WI38 (cell line): ENCODE measurements at regions not wholly inside any gene's neighbourhood (a gene's known extent, or its start where the extent isn't known, plus 50 kb on each side); places are given as distances from the start of the nearest gene placed in this dataset.
"Not testable (repeated sequence)": the region's sequence is repeated elsewhere in the genome, so short reads cannot be mapped to it uniquely, and the experiment has no call there.

Experiments used
- H3K4me3 ChIP-seq: 2 replicates; pipeline ENCODE4 v1.5.1; 2011; ENCODE audit warnings: low read depth, mild to moderate bottlenecking, control low read depth, low read length
- CTCF ChIP-seq: IDR thresholded peaks from 2 replicates; pipeline ENCODE4 v1.5.1; 2012; ENCODE audit warnings: low read depth, mild to moderate bottlenecking, control low read depth, low read length

- H3K4me3 ChIP-seq, result no peak overlapping the region
- TF ChIP-seq CTCF, result no peak
These were observed 245.6 kb upstream of the RAI14 start for GRCh38 chr5:34410411-34411139.

- no peak for TF ChIP-seq CTCF
- H3K4me3 ChIP-seq, result no peak overlapping the region
These were observed 244.4 kb upstream of the RAI14 start for GRCh38 chr5:34411470-34412346.

GRCh38 chr5:34412736-34413135, 243.4 kb upstream of the RAI14 start:
- TF ChIP-seq CTCF, result no peak
- H3K4me3 ChIP-seq, result no peak overlapping the region

- H3K4me3 ChIP-seq, result no peak overlapping the region
- TF ChIP-seq CTCF, result no peak
These were observed 240.4 kb upstream of the RAI14 start for GRCh38 chr5:34415559-34416198.

DNA sequence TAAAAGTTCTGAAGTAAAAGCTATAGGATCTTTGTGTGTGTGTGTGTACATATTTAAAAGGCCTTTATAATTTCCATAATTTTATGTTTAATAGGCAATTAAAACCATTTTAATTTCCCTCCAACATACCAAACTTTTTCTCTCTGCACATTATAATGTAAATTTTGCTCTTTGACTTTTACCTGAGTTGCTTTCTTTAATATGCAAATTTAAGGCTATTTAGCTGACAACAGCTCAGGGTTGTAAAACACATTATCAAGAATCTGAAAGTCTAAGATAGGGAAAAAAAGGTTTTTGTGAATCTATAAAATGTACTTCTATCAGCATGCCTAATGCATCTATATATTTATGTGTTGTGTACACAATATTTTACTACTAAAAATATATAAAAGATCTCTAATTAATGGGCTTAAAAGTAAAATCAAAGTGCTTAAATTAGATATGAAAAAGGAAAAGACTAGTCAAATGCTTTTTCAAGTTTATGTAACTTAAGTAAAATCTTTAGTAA, 239.6 kb upstream of the RAI14 start:
- TF ChIP-seq CTCF, result no peak
- no peak overlapping the region for H3K4me3 ChIP-seq

DNA sequence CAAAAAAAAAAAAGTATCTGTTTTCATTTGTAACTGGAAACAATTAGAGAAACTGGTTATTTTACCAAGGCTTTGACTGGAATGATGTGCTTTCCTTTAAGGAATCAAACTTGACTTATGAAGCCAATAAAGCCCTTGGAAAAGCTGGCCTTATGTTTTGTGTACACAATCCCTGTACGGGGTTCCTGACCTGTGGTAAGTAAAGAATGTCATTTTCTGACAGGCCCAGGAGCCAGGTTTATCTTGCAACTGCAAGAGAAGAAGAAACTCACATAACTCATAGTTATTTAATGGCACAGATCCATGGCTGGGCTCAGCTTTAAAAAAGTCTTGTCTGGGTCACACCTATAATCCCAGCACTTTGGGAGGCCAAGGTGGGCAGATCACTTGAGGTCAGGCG, 235.9 kb upstream of the RAI14 start:
- H3K4me3 ChIP-seq, result not testable (repeated sequence)

DNA sequence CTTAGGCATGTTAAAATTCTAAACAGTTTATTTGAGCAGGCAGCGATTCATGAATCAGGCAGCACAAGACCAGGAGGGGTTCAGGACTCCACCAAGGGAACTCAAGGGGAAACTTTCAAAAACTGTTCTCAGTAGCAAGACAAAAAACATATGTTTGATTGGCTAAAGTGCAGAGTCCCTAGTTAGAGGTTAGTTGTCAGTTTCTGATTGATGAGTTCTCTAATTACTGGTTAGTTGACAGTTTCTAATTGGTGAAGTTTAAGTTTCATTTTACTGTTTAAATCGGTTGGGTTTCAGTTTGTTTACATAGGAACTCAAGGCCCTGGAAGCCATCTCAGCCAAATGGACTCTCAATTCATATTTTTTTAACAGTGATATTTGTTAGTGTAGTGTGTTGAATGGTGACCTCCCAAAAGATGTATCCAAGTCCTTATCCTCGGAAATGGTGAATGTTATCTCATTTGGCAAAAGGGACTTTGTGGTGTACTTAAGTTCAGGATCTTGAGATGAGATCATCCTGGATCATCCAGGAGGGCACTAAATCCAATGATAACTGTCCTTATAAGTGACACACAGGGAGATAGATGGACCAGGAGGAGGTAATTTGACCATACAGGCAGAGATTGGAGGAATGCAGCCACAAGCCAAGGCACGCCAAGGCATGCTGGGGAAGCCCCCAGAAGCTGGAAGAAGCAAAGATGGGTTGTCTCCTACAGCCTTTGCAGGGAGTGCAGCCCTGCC, 219.2 kb upstream of the RAI14 start:
- no peak overlapping the region for H3K4me3 ChIP-seq
- no peak for TF ChIP-seq CTCF
